RWPE1 (cell line): ENCODE measurements at regions not wholly inside any gene's neighbourhood (a gene's known extent, or its start where the extent isn't known, plus 50 kb on each side); places are given as distances from the start of the nearest gene placed in this dataset.

ENCODE experiments used
- CTCF ChIA-PET: fragments of 350-600 bp; sonication (Branson Sonifier 250); formaldehyde crosslinking; extraction: SDS; loops from one replicate; lab custom pipeline; 2021; lab: Yijun Ruan, JAX
- POLR2A ChIA-PET: fragments of 400-600 bp; formaldehyde crosslinking; extraction: SDS; loops from one replicate; lab custom pipeline; 2020; ENCODE audit warnings: antibody characterized with exemption; ENCODE audit not compliant: low non-redundant PET; lab: Yijun Ruan, JAX
- DNase-seq: peaks from one replicate; pipeline ENCODE4 v3.0.0; 2012; ENCODE audit warnings: low spot score
- H3K27ac ChIP-seq: fragments of 450-650 bp; 2 replicates; pipeline ENCODE4 v1.5.1; 2017
- TF ChIP-seq, protein P1 (sequence below): fragments of 450-650 bp; conservative IDR thresholded peaks from 2 replicates; pipeline ENCODE4 v1.5.1; 2017; ENCODE audit warnings: low read depth, mild to moderate bottlenecking

DNA sequence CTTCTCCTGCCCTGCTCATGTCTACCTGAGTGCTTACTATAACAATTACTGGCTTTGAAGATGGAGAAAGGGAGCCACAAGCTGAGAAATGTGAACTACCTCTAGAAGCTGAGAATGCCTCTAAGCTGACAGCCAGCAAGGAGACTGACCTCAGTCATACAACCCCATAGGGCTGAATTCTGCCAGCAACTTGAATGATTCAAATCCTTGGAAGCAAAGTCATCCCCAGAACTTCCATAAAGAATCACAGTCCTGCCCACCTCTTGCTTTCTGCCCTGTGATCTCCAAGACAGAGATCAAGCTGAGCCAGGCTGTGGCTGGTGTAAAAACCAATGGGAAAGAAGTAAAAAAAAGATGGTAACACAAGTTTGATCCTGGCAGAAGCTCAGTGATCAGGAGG lies 288.2 kb upstream of the SPHKAP start:
- H3K27ac ChIP-seq, result no peak overlapping the region
- POLR2A ChIA-PET, result no interaction called here
- CTCF ChIA-PET, result interaction anchor here (0.5 kb wide), 1 partner anchor 52 kb away, joined by 3 read pairs; no protein-coding TSS in a partner anchor
- no peak for DNase-seq
- TF ChIP-seq, protein P1, sequence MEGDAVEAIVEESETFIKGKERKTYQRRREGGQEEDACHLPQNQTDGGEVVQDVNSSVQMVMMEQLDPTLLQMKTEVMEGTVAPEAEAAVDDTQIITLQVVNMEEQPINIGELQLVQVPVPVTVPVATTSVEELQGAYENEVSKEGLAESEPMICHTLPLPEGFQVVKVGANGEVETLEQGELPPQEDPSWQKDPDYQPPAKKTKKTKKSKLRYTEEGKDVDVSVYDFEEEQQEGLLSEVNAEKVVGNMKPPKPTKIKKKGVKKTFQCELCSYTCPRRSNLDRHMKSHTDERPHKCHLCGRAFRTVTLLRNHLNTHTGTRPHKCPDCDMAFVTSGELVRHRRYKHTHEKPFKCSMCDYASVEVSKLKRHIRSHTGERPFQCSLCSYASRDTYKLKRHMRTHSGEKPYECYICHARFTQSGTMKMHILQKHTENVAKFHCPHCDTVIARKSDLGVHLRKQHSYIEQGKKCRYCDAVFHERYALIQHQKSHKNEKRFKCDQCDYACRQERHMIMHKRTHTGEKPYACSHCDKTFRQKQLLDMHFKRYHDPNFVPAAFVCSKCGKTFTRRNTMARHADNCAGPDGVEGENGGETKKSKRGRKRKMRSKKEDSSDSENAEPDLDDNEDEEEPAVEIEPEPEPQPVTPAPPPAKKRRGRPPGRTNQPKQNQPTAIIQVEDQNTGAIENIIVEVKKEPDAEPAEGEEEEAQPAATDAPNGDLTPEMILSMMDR, result no peak

GRCh38 chr2:228466851-228467250 lies 285.4 kb upstream of the SPHKAP start:
- no peak overlapping the region for H3K27ac ChIP-seq
- ChIA-PET POLR2A (no interaction called here), CTCF (no interaction called here)
- no peak for DNase-seq
- TF ChIP-seq, protein P1, result no peak

- no peak overlapping the region for H3K27ac ChIP-seq
- CTCF ChIA-PET, result no interaction called here
- DNase-seq, result no peak
- POLR2A ChIA-PET, result no interaction called here
- TF ChIP-seq, protein P1, result no peak
These were observed 283.9 kb upstream of the SPHKAP start for GRCh38 chr2:228465408-228465807.

DNA sequence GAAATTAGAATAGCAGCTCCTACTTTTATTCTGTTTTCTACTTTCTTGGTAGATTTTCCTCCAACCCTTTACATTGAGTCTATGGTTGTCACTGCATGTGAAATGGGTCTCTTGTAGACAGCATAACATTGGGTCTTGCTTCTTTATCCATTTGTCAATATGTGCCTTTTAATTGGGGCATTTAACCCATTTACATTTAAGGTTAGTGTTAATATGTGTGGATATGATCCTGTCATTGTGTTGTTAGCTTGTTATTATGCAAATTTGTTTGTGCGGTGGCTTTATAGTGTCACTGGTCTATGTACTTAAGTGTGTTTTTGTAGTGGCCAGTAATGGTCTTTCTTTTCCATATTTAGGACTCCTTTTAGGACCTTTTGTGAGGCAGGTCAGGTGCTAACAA lies 276.9 kb upstream of the SPHKAP start:
- CTCF ChIA-PET, result no interaction called here

GRCh38 chr2:228447266-228447915 lies 265.9 kb upstream of the SPHKAP start:
- TF ChIP-seq, protein P1, result no peak
- ChIA-PET CTCF (no interaction called here), POLR2A (no interaction called here)
- no peak overlapping the region for H3K27ac ChIP-seq
- no peak for DNase-seq

More for the DNA sequence above, 276.9 kb upstream of the SPHKAP start:
- TF ChIP-seq, protein P1, result no peak
- no peak for DNase-seq
- no peak overlapping the region for H3K27ac ChIP-seq
- POLR2A ChIA-PET, result no interaction called here

- no peak for DNase-seq
- H3K27ac ChIP-seq, result no peak overlapping the region
- ChIA-PET POLR2A (no interaction called here), CTCF (interaction anchor here (0.7 kb wide), 1 partner anchor 390 kb away, joined by 3 read pairs; no protein-coding TSS in a partner anchor)
- TF ChIP-seq, protein P1, result no peak
These were observed 265.2 kb upstream of the SPHKAP start for GRCh38 chr2:228446734-228447133.
